GM12878 (cell line): ENCODE measurements at regions not wholly inside any gene's neighbourhood (a gene's known extent, or its start where the extent isn't known, plus 50 kb on each side); places are given as distances from the start of the nearest gene placed in this dataset.

Experiments used
- CEBPB ChIP-seq, 2 experiments: fragments of 150-350 bp in 1 of 2; IDR thresholded peaks; 2 replicates each; pipeline ENCODE4 v1.6.1; 2012 to 2014; ENCODE audit warnings: low read depth in 2 of 2, low read length in 2 of 2, borderline replicate concordance in 1 of 2, inconsistent platforms in 1 of 2
- CHD2 ChIP-seq: IDR thresholded peaks from 2 replicates; pipeline ENCODE4 v1.6.1; 2011; ENCODE audit warnings: low read depth, low read length, improper control_type of control experiment, borderline replicate concordance
- EP300 ChIP-seq, 2 experiments: fragments of 150-350 bp in 1 of 2; IDR thresholded peaks; 2 replicates each; pipeline ENCODE4 v1.6.1; 2011 to 2012; ENCODE audit warnings: low read depth in 2 of 2, low read length in 2 of 2, borderline replicate concordance in 1 of 2, improper control_type of control experiment in 1 of 2, inconsistent platforms in 1 of 2; ENCODE audit not compliant: control insufficient read depth in 1 of 2
- EZH2 ChIP-seq: IDR thresholded peaks from 2 replicates; pipeline ENCODE4 v1.6.1; 2012; ENCODE audit warnings: low read depth, mild to moderate bottlenecking, control low read depth, inconsistent platforms, low read length, borderline replicate concordance; ENCODE audit not compliant: control insufficient read depth
- GATAD2B ChIP-seq: fragments of 450-650 bp; conservative IDR thresholded peaks from 2 replicates; pipeline ENCODE4 v1.6.1; 2017; ENCODE audit warnings: low read depth, mild to moderate bottlenecking, moderate library complexity
- HDAC2 ChIP-seq: fragments of 200-600 bp; sonication (generic); IDR thresholded peaks from 2 replicates; pipeline ENCODE4 v1.6.1; 2017
- RAD51 ChIP-seq: fragments of 450-650 bp; IDR thresholded peaks from 2 replicates; pipeline ENCODE4 v1.6.1; 2016; ENCODE audit warnings: moderate library complexity, mild to moderate bottlenecking, inconsistent platforms
- SMC3 ChIP-seq: IDR thresholded peaks from 2 replicates; pipeline ENCODE4 v1.6.1; 2011; ENCODE audit warnings: low read length, improper control_type of control experiment, borderline replicate concordance
- SUZ12 ChIP-seq: fragments of 200-600 bp; sonication (generic); IDR thresholded peaks from one replicate; pipeline ENCODE4 v1.6.1; 2018; ENCODE audit warnings: antibody characterized with exemption, mild to moderate bottlenecking; ENCODE audit not compliant: unreplicated experiment
- ZZZ3 ChIP-seq: IDR thresholded peaks from 2 replicates; pipeline ENCODE4 v1.6.1; 2011; ENCODE audit warnings: low read depth; ENCODE audit not compliant: control insufficient read depth, insufficient read length
- TF ChIP-seq, protein P1 (sequence below), 3 experiments: IDR thresholded peaks in 2 of 3; conservative IDR thresholded peaks in 1 of 3; 2 replicates each; pipeline ENCODE4 v1.5.1; 2011; ENCODE audit warnings: low read depth in 3 of 3, low read length in 3 of 3, mild to moderate bottlenecking in 3 of 3, control low read depth in 2 of 3, moderate library complexity in 2 of 3, inconsistent platforms in 1 of 3, mixed read lengths in 1 of 3; ENCODE audit not compliant: control insufficient read depth in 2 of 3, insufficient read depth in 1 of 3; ENCODE audit errors: extremely low read depth in 1 of 3
- TF ChIP-seq, protein P2 (sequence below): IDR thresholded peaks from 2 replicates; pipeline ENCODE4 v1.6.1; 2012; ENCODE audit warnings: mild to moderate bottlenecking, low read depth, low read length

DNA sequence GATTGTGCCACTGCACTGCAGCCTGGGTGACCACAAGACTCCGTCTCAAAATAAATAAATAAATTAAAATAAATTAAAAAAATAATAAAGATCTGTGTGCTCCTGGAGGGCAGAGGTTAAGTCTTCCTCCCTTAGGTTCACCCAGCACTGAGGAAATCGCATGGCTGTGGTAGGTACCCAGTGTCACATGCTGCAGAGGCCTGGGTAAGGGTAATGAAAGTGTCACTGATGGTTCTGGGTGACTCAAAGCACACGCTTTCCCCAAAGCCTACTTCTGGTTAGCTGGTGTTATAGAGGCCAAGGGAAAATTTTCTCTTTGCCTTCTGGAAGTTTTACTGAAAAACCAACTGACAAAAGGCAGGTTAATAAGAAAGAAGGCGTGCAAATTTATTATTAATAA, 88.8 kb upstream of the ITGB1 start:
- TF ChIP-seq ZZZ3 = no peak
- TF ChIP-seq CEBPB (IDR thresholded peaks at IDR 0.05; ENCODE audit: borderline replicate concordance in 1 of 2, low read depth in 2 of 2, low read length in 2 of 2) = no peak
- TF ChIP-seq, protein P1, sequence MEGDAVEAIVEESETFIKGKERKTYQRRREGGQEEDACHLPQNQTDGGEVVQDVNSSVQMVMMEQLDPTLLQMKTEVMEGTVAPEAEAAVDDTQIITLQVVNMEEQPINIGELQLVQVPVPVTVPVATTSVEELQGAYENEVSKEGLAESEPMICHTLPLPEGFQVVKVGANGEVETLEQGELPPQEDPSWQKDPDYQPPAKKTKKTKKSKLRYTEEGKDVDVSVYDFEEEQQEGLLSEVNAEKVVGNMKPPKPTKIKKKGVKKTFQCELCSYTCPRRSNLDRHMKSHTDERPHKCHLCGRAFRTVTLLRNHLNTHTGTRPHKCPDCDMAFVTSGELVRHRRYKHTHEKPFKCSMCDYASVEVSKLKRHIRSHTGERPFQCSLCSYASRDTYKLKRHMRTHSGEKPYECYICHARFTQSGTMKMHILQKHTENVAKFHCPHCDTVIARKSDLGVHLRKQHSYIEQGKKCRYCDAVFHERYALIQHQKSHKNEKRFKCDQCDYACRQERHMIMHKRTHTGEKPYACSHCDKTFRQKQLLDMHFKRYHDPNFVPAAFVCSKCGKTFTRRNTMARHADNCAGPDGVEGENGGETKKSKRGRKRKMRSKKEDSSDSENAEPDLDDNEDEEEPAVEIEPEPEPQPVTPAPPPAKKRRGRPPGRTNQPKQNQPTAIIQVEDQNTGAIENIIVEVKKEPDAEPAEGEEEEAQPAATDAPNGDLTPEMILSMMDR (IDR thresholded peaks at IDR 0.05 in 2 of 3, conservative IDR thresholded peaks at IDR 0.05 in 1 of 3; ENCODE audit: control insufficient read depth in 2 of 3, extremely low read depth in 1 of 3, insufficient read depth in 1 of 3, low read depth in 3 of 3, low read length in 3 of 3) = no peak
- no peak for TF ChIP-seq SUZ12
- no peak for TF ChIP-seq HDAC2
- no peak for TF ChIP-seq SMC3
- TF ChIP-seq EP300 (IDR thresholded peaks at IDR 0.05; ENCODE audit: borderline replicate concordance in 1 of 2, control insufficient read depth in 1 of 2, low read depth in 2 of 2, low read length in 2 of 2) = no peak
- TF ChIP-seq GATAD2B = no peak
- TF ChIP-seq CHD2 = no peak
- TF ChIP-seq, protein P2, sequence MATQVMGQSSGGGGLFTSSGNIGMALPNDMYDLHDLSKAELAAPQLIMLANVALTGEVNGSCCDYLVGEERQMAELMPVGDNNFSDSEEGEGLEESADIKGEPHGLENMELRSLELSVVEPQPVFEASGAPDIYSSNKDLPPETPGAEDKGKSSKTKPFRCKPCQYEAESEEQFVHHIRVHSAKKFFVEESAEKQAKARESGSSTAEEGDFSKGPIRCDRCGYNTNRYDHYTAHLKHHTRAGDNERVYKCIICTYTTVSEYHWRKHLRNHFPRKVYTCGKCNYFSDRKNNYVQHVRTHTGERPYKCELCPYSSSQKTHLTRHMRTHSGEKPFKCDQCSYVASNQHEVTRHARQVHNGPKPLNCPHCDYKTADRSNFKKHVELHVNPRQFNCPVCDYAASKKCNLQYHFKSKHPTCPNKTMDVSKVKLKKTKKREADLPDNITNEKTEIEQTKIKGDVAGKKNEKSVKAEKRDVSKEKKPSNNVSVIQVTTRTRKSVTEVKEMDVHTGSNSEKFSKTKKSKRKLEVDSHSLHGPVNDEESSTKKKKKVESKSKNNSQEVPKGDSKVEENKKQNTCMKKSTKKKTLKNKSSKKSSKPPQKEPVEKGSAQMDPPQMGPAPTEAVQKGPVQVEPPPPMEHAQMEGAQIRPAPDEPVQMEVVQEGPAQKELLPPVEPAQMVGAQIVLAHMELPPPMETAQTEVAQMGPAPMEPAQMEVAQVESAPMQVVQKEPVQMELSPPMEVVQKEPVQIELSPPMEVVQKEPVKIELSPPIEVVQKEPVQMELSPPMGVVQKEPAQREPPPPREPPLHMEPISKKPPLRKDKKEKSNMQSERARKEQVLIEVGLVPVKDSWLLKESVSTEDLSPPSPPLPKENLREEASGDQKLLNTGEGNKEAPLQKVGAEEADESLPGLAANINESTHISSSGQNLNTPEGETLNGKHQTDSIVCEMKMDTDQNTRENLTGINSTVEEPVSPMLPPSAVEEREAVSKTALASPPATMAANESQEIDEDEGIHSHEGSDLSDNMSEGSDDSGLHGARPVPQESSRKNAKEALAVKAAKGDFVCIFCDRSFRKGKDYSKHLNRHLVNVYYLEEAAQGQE = no peak
- TF ChIP-seq EZH2 = no peak
- TF ChIP-seq RAD51 = no peak
